Forelimb muscle (tissue), 1 donor: ENCODE measurements at regions not wholly inside any gene's neighbourhood (a gene's known extent, or its start where the extent isn't known, plus 50 kb on each side); places are given as distances from the start of the nearest gene placed in this dataset.
"Not testable (repeated sequence)": the region's sequence is repeated elsewhere in the genome, so short reads cannot be mapped to it uniquely, and the experiment has no call there.

ENCODE experiments used
- DNase-seq: peaks from one replicate; pipeline ENCODE4 v3.0.0-alpha.2; 2013; ENCODE audit warnings: low read depth

GRCh38 chr20:25798174-25798993 is 101.7 kb upstream of the ZNF337 start:
- not testable (repeated sequence) for DNase-seq

- not testable (repeated sequence) for DNase-seq
These were observed 100.4 kb upstream of the ZNF337 start for GRCh38 chr20:25797062-25797461.

- DNase-seq = not testable (repeated sequence)
These were observed 80.6 kb upstream of the ZNF337 start for GRCh38 chr20:25777241-25777640.

DNA sequence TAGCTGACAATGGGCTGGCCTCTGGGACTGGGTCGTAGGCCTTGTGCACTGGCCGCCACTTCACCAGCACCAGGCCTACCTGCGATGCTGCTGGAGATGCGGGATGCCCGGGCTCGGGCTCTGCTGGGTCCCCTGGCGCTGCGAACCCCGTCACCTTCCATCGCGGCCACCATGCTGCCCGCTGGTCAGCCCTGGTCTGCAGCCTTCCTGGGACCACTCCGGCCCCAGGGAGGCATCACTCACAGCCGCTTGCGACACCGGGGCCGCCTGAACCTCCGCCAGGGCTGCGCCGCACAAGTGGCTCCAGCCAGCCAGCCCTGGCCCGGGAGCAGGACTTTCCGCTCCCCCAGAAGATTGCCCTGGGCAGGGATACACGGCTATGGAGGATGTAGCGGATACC is 78.1 kb upstream of the ZNF337 start:
- DNase-seq = not testable (repeated sequence)

GRCh38 chr20:25774203-25774602 is 77.5 kb upstream of the ZNF337 start:
- not testable (repeated sequence) for DNase-seq

DNA sequence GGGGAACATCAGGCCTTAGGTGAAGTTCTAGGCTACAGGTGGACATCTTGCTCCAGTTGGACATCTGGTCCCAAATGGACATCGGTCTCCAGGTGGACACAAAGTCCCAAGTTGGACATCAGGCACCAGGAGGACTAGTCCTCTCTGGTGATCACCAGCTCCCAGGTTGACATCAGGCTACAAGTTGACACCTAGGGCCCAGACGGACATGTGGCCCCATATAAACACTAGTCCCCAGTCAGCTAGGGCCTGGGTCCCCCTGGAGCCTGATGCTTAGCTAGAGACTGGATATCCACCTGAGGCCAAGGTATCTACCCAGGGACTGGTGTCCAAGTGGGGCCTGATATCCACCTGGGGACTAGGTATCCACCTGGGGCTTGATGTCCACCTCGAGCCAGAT is 75.8 kb upstream of the ZNF337 start:
- DNase-seq = not testable (repeated sequence)

DNA sequence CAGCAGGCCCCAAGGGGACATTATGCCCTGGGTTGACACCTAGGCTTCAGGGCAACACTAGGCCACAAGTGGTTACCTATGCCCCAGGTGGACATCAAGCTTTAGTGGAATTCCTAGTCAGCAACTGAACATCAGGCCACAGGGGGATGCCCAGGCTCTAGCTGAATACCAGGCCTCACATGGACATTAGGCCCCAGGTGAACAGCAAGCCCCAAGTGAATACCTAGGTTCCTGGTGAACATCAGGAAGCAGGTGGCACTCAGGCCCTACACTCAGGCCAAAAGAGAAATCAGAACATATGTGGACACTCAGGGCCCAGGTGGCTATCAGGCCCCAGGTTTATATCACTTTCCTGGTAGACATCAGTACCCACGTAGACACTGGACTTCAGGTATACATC is 75.2 kb upstream of the ZNF337 start:
- DNase-seq = not testable (repeated sequence)

DNA sequence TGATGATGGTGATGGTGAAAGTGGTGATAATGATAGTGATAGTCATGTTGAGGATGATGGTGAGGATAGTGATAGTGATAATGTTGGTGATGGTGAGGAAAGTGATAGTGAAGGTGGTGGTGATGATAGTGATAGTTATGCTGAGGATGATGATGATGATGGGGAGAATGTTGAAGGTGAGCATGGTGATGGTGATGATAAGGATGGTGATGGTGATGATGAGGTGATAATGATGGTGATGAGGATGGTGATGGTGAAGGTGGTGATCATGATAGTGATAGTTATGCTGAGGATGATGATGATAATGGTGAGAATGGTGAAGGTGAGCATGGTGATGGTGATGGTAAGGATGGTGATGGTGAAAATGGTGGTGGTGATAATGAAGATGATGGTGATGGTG is 64.9 kb upstream of the ZNF337 start:
- no peak for DNase-seq

- DNase-seq = not testable (repeated sequence)
These were observed 64.4 kb upstream of the ZNF337 start for GRCh38 chr20:25761046-25761445.

DNA sequence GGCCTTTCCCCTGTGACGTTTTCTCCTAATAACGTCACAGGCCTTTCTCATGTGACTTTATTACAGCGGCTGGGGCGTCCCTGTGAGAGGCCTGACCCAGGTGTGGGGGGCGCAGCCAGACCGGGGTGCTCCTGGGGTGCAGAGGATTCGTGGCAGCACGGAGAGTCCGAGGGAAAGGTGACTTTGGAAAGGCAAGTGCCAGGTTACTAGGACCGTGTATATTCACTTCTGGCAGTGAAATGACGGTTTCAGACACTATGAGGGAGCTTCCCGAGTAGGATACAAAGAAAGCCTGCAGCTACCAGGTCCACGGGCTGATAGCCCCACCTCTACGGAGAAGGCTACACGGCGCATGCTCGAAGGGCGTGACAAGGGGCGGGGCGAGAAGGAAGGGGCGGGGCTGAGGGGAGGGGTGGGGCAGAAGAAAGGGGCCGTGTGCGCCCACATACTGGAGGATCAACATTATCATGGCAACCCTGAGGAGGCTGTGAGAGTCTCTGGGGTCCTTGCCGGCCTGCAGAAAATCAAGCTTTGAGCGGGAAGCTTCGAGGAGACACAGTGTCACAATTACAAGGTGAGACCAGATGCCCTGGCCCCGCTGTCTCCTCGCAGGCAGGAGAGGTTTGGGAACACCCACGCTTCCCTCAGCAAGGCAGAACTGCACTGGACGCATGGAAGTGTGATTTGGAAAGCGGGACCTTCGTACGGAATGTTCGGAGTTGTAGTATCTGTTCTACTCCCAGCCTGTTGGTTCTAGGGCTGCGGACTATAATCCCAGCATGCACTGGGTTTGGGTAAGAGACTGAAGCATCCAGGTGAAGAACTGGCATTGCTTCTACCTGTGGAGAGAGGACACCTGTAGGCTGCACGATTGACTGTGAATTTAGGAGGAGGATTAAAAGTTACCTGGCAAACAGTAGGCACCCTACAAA is 54.4 kb upstream of the ZNF337 start:
- no peak for DNase-seq

DNA sequence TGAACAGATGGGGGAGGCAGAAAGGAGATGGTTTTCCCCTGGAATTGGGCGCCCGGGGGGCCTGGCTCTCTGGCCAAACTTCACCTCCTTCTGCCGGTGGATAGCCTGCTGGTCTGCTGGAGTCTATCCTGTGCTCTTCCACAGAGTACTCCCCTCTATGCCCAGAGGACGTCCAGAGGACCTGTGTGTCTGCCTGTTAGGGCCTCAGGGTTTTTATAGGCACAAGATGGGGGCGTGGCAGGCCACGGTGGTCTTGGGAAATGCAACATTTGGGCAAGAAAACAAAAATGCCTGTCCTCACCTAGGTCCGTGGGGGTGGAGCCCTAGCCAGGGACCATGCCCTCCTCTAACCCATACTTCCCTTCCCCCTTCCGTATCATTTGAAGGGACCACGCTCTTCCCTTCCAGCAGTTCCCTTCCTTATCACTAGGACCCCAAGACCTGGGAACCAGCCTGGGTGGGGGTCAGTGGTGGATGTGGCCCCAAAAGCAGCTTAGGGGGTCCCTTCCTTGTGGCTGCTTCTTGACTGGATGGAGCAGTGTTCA is 53.6 kb upstream of the ZNF337 start:
- DNase-seq = no peak

DNA sequence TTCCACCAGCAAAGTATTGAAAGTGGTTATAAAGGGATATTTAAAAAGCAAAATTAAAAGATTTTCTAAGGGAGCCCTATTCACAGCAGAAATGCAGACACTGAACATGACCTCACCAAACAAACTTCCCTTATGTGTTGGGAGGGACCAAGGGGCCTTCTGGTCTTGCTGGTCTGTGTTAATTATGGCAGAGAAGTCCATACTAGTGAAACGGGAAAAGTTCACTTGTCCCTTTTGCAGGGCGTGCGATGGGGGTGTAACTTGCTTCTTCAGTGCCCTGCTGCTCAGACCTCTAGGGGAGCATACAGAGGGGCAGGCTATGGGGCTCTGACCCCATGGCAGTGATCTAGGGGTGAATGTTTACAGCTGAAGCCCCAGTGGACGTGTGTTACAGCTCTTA is 53.0 kb upstream of the ZNF337 start:
- DNase-seq = no peak
